ENCODE measurements at regions not wholly inside any gene's neighbourhood (a gene's known extent, or its start where the extent isn't known, plus 50 kb on each side); places are given as distances from the start of the nearest gene placed in this dataset.

GRCh38 chr3:18295171-18295920 is 129.8 kb downstream of the SATB1 start:
- Histone ChIP-seq H2AFZ (ENCODE audit: control insufficient read depth, low read length) (peak overlapping the region; percentile 95), H3K27me3 (ENCODE audit: control insufficient read depth, extremely low read depth, insufficient read depth, low read length) (no peaks in the 10 kb centered on the region), H3K4me2 (ENCODE audit: control insufficient read depth, extremely low read depth, insufficient read depth, low read depth, low read length) (peak overlapping the region; percentile 9), H3K4me1 (ENCODE audit: control insufficient read depth, extremely low read depth, insufficient read depth, low read length) (peaks cover 7% of the 10 kb centered on the region), H3K9me3 (ENCODE audit: control insufficient read depth, low read depth, low read length) (no peaks in the 10 kb centered on the region), H3K9ac (ENCODE audit: control insufficient read depth, extremely low read depth, insufficient read depth, low read length) (no peak overlapping the region), H3K79me2 (ENCODE audit: control insufficient read depth, insufficient read depth, low read length) (no peaks in the 10 kb centered on the region), H3K9me1 (ENCODE audit: control insufficient read depth, extremely low read depth, insufficient read depth, low read length) (no peaks in the 10 kb centered on the region), H3K27ac (ENCODE audit: control insufficient read depth, insufficient read depth, low read length) (peak overlapping the region; percentile 53), H3K4me3 (ENCODE audit: control insufficient read depth in 2 of 3, extremely low read depth in 1 of 3, insufficient read depth in 2 of 3, low read depth in 1 of 3, low read length in 3 of 3) (no peak overlapping the region), H4K20me1 (ENCODE audit: control insufficient read depth, extremely low read depth, insufficient read depth, low read length) (no peaks in the 10 kb centered on the region), H3K36me3 (ENCODE audit: control insufficient read depth in 2 of 2, extremely low read depth in 1 of 2, insufficient read depth in 2 of 2, low read length in 2 of 2) (no peaks in the 10 kb centered on the region)
- peak; percentile 99 for FAIRE-seq
- TF ChIP-seq, protein P1, sequence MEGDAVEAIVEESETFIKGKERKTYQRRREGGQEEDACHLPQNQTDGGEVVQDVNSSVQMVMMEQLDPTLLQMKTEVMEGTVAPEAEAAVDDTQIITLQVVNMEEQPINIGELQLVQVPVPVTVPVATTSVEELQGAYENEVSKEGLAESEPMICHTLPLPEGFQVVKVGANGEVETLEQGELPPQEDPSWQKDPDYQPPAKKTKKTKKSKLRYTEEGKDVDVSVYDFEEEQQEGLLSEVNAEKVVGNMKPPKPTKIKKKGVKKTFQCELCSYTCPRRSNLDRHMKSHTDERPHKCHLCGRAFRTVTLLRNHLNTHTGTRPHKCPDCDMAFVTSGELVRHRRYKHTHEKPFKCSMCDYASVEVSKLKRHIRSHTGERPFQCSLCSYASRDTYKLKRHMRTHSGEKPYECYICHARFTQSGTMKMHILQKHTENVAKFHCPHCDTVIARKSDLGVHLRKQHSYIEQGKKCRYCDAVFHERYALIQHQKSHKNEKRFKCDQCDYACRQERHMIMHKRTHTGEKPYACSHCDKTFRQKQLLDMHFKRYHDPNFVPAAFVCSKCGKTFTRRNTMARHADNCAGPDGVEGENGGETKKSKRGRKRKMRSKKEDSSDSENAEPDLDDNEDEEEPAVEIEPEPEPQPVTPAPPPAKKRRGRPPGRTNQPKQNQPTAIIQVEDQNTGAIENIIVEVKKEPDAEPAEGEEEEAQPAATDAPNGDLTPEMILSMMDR (optimal IDR thresholded peaks at IDR 0.05 in 1 of 3, IDR thresholded peaks at IDR 0.05 in 1 of 3, conservative IDR thresholded peaks at IDR 0.05 in 1 of 3; ENCODE audit: extremely low read depth in 1 of 3, insufficient read depth in 2 of 3, low read length in 3 of 3) = peak; percentile 97 to 100 (median 99)
- no peak for TF ChIP-seq EZH2 (IDR thresholded peaks at IDR 0.05; ENCODE audit: low read length)
- dilution Hi-C loops (cut with MboI; ENCODE audit: extremely low pct_ligation_motif_present, low sequenced_read_pairs) = no loop called here
- peak; percentile 65 for DNase-seq (ENCODE audit: low read depth, low spot score)

DNA sequence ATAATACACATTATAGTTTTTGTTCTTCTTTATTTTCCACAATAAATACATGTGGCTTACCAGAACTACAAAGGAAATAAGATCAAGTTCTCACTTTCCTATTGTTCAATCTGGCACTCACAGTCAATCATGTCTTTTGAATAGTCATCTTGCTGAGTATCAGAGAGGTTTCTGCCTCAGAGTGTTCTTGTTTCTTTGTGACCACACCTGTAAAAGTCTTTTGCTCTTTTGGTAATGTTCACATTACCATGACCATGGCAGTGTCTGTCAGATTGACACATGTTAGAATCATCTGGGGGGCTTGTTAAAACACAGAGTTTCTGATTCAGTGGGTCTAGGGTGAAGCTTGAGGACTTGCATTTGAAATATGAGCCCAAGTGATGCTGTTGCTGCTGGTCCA is 135.0 kb downstream of the SATB1 start:
- Histone ChIP-seq H3K27me3 (ENCODE audit: control insufficient read depth, extremely low read depth, insufficient read depth, low read length) (no peaks in the 10 kb centered on the region), H3K79me2 (ENCODE audit: control insufficient read depth, insufficient read depth, low read length) (no peaks in the 10 kb centered on the region), H3K27ac (ENCODE audit: control insufficient read depth, insufficient read depth, low read length) (no peak overlapping the region), H3K4me3 (ENCODE audit: control insufficient read depth in 2 of 3, extremely low read depth in 1 of 3, insufficient read depth in 2 of 3, low read depth in 1 of 3, low read length in 3 of 3) (no peak overlapping the region), H3K36me3 (ENCODE audit: control insufficient read depth in 2 of 2, extremely low read depth in 1 of 2, insufficient read depth in 2 of 2, low read length in 2 of 2) (no peaks in the 10 kb centered on the region), H3K9ac (ENCODE audit: control insufficient read depth, extremely low read depth, insufficient read depth, low read length) (no peak overlapping the region), H2AFZ (ENCODE audit: control insufficient read depth, low read length) (no peak overlapping the region), H3K9me1 (ENCODE audit: control insufficient read depth, extremely low read depth, insufficient read depth, low read length) (no peaks in the 10 kb centered on the region), H4K20me1 (ENCODE audit: control insufficient read depth, extremely low read depth, insufficient read depth, low read length) (no peaks in the 10 kb centered on the region), H3K9me3 (ENCODE audit: control insufficient read depth, low read depth, low read length) (no peaks in the 10 kb centered on the region), H3K4me2 (ENCODE audit: control insufficient read depth, extremely low read depth, insufficient read depth, low read depth, low read length) (no peak overlapping the region), H3K4me1 (ENCODE audit: control insufficient read depth, extremely low read depth, insufficient read depth, low read length) (peaks cover 6% of the 10 kb centered on the region)
- TF ChIP-seq, protein P1 (optimal IDR thresholded peaks at IDR 0.05 in 1 of 3, IDR thresholded peaks at IDR 0.05 in 1 of 3, conservative IDR thresholded peaks at IDR 0.05 in 1 of 3; ENCODE audit: extremely low read depth in 1 of 3, insufficient read depth in 2 of 3, low read length in 3 of 3) = no peak
- no peak for TF ChIP-seq EZH2 (IDR thresholded peaks at IDR 0.05; ENCODE audit: low read length)
- DNase-seq (ENCODE audit: low read depth, low spot score) = no peak
- FAIRE-seq = no peak
- dilution Hi-C loops (cut with MboI; ENCODE audit: extremely low pct_ligation_motif_present, low sequenced_read_pairs) = no loop called here
